ENCODE measurements at regions not wholly inside any gene's neighbourhood (a gene's known extent, or its start where the extent isn't known, plus 50 kb on each side); places are given as distances from the start of the nearest gene placed in this dataset.

GRCh38 chr20:6530254-6530653, 237.2 kb upstream of the BMP2 start:
- H3K4me1 ChIP-seq (ENCODE audit: control insufficient read depth, insufficient read depth, low read length), result no peaks in the 10 kb centered on the region
- no TSS peak for BruUV-seq (replicated peaks)
- H3K27me3 ChIP-seq (ENCODE audit: control insufficient read depth, insufficient read depth, low read length), result no peaks in the 10 kb centered on the region
- TF ChIP-seq POLR2AphosphoS5 (IDR thresholded peaks at IDR 0.05; ENCODE audit: low read depth, low read length) (no peak), CTCF (IDR thresholded peaks at IDR 0.05) (no peak), SIN3A (IDR thresholded peaks at IDR 0.05; ENCODE audit: borderline replicate concordance, insufficient read depth, low read depth, low read length) (no peak), TCF7L2 (IDR thresholded peaks at IDR 0.05; ENCODE audit: low read depth, low read length) (no peak)
- TF ChIP-seq, protein P1, sequence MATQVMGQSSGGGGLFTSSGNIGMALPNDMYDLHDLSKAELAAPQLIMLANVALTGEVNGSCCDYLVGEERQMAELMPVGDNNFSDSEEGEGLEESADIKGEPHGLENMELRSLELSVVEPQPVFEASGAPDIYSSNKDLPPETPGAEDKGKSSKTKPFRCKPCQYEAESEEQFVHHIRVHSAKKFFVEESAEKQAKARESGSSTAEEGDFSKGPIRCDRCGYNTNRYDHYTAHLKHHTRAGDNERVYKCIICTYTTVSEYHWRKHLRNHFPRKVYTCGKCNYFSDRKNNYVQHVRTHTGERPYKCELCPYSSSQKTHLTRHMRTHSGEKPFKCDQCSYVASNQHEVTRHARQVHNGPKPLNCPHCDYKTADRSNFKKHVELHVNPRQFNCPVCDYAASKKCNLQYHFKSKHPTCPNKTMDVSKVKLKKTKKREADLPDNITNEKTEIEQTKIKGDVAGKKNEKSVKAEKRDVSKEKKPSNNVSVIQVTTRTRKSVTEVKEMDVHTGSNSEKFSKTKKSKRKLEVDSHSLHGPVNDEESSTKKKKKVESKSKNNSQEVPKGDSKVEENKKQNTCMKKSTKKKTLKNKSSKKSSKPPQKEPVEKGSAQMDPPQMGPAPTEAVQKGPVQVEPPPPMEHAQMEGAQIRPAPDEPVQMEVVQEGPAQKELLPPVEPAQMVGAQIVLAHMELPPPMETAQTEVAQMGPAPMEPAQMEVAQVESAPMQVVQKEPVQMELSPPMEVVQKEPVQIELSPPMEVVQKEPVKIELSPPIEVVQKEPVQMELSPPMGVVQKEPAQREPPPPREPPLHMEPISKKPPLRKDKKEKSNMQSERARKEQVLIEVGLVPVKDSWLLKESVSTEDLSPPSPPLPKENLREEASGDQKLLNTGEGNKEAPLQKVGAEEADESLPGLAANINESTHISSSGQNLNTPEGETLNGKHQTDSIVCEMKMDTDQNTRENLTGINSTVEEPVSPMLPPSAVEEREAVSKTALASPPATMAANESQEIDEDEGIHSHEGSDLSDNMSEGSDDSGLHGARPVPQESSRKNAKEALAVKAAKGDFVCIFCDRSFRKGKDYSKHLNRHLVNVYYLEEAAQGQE (IDR thresholded peaks at IDR 0.05; ENCODE audit: insufficient read depth in 1 of 2, low read depth in 2 of 2, low read length in 1 of 2), result no peak
- ATAC-seq, result no peak
- H3K27ac ChIP-seq (ENCODE audit: low read length), result no peak overlapping the region
- intact Hi-C loops (cut with micrococcal nuclease; ENCODE audit: unreplicated experiment) (no loop called here), in situ Hi-C loops (cut with HindIII; ENCODE audit: low pct_unique_long_range_greater_than_20kb, low sequenced_read_pairs) (no loop called here)
- no peaks in the 10 kb centered on the region for H3K9me3 ChIP-seq (ENCODE audit: control insufficient read depth, insufficient read depth, low read depth, low read length)
- ChIA-PET CTCF (no interaction called here), POLR2A (no interaction called here)
- H3K4me3 ChIP-seq (ENCODE audit: low read depth in 2 of 2, low read length in 2 of 2), result no peak overlapping the region
- no peak for DNase-seq (ENCODE audit: low read depth, low spot score)
- no peaks in the 10 kb centered on the region for H3K36me3 ChIP-seq (ENCODE audit: control insufficient read depth, insufficient read depth, low read length)

DNA sequence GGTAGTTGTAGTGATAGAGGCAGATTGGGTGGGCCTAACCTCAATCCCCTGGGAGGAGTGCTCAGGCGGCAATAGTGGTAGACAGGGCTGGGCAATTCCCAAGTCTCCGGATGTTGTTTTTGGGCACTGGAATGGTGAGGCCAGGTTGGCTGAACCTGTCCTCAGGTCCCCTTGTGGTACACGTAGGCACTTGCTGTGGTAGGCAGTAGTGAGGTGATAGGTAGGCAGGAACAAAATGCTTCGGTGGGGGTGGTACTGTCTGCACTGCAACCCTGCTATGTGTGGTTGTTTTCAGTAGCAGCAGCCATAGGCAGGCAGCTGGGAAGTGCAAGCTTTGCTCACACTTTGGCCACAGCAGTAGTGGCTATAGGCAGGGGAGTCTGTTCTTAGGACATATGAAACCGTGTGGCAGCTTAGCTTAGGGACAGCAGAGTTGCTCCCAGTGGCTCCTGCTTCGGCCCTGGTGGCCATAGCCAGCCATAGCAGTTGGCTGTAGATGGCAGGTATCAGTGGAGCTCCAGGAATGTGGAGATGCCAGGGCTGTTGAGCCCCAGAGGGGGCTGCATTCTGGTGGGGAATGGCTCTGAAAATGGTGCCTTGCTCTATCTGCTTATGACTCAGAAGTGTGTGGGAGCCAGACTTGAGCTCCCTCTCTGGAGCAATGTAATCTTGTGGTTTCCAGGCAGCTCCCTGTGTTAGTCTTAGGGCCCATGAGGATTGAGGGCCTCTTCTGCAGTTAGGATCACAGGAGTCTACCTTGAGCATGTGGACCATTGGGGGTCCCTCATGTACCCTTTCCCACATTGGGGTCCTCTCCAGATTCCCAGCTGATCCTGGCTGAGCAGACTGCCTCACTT, 241.8 kb upstream of the BMP2 start:
- Histone ChIP-seq H3K27ac (ENCODE audit: low read length) (no peak overlapping the region), H3K9me3 (ENCODE audit: control insufficient read depth, insufficient read depth, low read depth, low read length) (peaks cover 7% of the 10 kb centered on the region; the same call in 1 of the 2 replicates), H3K4me1 (ENCODE audit: control insufficient read depth, insufficient read depth, low read length) (no peaks in the 10 kb centered on the region), H3K27me3 (ENCODE audit: control insufficient read depth, insufficient read depth, low read length) (no peaks in the 10 kb centered on the region), H3K4me3 (ENCODE audit: low read depth in 2 of 2, low read length in 2 of 2) (no peak overlapping the region), H3K36me3 (ENCODE audit: control insufficient read depth, insufficient read depth, low read length) (no peaks in the 10 kb centered on the region)
- intact Hi-C loops (cut with micrococcal nuclease; ENCODE audit: unreplicated experiment) (no loop called here), in situ Hi-C loops (cut with HindIII; ENCODE audit: low pct_unique_long_range_greater_than_20kb, low sequenced_read_pairs) (no loop called here)
- BruUV-seq (replicated peaks), result no TSS peak
- POLR2A ChIA-PET, result no interaction called here
- no peak for DNase-seq (ENCODE audit: low read depth, low spot score)
- ATAC-seq, result no peak
- CTCF ChIA-PET, result no interaction called here
- TF ChIP-seq, protein P1 (IDR thresholded peaks at IDR 0.05; ENCODE audit: insufficient read depth in 1 of 2, low read depth in 2 of 2, low read length in 1 of 2), result no peak
- TF ChIP-seq SIN3A (IDR thresholded peaks at IDR 0.05; ENCODE audit: borderline replicate concordance, insufficient read depth, low read depth, low read length) (no peak), POLR2AphosphoS5 (IDR thresholded peaks at IDR 0.05; ENCODE audit: low read depth, low read length) (no peak), CTCF (IDR thresholded peaks at IDR 0.05) (no peak), TCF7L2 (IDR thresholded peaks at IDR 0.05; ENCODE audit: low read depth, low read length) (no peak)
